ENCODE measurements at regions not wholly inside any gene's neighbourhood (a gene's known extent, or its start where the extent isn't known, plus 50 kb on each side); places are given as distances from the start of the nearest gene placed in this dataset.

DNA sequence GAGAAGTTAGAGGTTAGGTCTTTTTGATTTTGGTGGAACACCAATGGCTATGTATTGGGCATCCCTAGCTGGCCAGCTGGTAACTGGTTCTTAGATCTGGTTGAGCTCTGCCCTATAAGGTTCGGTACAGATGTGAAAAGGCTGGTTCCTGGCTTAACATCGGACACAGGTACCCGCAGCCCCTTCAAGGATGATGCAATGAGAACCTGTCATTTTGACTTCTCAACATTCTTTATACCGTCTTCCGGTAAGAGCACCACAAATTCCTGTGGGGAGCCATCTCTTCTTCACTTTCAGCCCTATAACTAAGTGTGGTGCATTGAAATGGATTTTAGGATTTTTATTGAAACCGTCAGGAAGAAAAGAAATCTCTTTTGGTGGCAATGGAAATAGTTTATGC lies 222.8 kb downstream of the ADAMTS9 start:
- DNase-seq = no peak

DNA sequence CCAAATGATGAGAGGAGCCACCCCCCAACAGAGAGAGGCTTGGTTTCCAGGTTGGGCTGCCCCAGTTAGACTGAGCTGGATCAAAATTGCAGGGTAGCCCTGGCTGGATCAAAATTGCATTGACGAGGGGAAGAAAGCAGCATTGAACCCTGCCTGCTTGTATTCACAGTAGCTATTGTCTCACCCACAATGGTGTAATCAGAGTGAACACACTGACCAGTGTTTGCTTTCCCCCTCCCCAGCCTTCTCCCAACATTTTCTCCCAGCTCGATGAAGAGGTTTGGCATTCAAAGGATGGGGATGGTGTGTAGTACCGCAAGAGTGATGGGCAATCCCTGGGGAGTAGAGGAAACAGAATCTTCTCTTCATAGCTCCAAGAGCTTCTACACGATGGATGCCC lies 223.8 kb downstream of the ADAMTS9 start:
- no peak for DNase-seq

- peak; percentile 97 for DNase-seq
Measured at GRCh38 chr3:64462203-64462602, 225.6 kb downstream of the ADAMTS9 start.

GRCh38 chr3:64460877-64461276 lies 226.9 kb downstream of the ADAMTS9 start:
- peak; percentile 96 for DNase-seq

GRCh38 chr3:64460141-64460730 lies 227.6 kb downstream of the ADAMTS9 start:
- DNase-seq = no peak

DNA sequence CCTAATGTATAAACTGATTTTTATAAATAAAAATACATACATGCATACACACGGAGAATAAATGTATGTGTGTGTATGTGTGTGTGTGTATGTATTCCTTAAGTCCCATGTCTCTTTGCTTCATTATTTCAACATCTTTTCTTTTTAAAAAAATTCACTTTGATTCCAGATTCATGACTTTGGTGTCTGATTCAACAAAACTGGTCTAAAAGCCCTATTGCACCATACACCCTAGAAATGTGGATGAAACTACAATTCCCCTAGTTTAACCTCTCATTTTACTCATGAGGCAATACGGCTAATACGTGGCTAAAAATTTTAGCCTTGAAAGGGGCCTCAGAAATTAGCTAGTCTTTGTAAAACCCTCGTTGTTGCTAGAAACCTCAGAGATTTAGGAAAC lies 228.1 kb downstream of the ADAMTS9 start:
- peak; percentile 79 for DNase-seq

GRCh38 chr3:64457811-64458210 lies 230.0 kb downstream of the ADAMTS9 start:
- DNase-seq = no peak

DNA sequence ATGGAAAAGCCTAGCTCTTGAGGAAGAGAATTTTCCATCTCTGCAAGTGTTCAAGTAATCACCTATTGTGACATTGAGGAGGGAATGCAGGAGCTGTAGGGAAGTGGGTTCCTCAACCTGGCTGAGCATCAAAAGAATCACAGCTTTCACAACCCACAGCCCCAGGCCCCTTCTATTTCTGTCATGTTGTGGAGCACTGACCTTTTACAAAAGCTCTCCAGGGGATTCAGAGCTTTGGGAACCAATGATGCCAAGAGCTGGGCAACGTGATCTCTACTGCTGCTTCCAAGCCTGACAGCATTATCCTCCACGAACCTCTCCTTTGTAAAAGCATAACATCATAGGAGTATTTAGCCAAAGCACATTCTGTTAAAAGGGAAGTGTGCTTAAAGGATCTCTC lies 231.1 kb downstream of the ADAMTS9 start:
- no peak for DNase-seq

DNA sequence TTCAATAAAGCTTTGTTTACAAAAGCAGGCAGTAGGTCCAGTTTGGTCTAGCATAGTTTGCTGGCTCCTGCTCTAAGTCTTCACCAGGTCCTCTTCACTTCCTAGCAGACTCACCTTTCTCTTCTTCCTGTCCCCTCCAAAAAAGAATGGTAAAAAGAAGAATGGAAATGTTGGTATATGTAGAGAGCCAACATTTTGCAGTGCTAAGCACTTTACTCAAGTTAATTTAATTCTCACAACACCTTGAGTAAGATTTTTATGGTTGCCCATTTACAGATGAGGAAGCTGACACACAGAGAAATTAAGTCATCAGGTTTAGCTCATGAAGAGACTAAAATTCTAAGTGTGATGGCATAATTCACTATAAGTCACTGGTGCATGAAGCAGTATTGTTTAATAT lies 230.1 kb upstream of the PRICKLE2 start:
- no peak for DNase-seq

- no peak for DNase-seq
Measured at GRCh38 chr3:64454768-64455167, 229.5 kb upstream of the PRICKLE2 start.

- peak; percentile 85 for DNase-seq
Measured at GRCh38 chr3:64454179-64454578, 228.9 kb upstream of the PRICKLE2 start.

DNA sequence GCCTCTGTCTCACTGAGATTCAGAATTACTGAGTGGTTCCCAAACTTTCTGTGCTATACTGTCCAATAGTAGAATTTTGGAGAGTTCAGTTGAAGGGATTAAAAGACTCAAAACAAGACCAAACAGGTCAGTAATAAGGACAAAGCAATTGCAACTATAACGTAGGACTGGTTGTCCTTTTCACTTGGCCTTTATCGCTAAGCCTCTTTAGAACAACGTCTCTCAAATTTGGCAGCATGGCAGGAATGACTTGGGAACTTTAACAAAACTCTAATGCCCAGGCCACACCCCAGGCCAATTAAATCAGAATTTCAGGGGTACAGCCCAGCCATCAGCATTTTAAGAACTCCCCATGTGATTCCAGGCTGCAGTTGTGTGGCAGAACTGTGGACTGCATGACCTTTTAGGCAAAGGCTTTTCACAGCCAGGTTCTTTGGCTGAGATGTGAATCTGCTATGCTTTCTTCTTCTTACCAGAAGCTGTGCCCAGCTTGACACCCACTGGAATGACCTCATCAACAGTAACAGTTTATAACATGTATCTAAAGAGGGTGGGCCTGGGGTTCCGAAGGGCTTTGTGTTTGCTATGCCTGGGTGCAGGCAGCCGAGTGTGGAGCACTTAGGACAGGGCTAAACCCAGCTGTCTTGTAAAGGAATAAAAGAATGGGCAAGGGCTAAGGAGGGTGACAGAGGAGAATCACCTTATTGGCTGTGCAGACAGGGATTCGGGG lies 226.2 kb upstream of the PRICKLE2 start:
- no peak for DNase-seq

- DNase-seq = no peak
Measured at GRCh38 chr3:64450396-64450956, 225.2 kb upstream of the PRICKLE2 start.

GRCh38 chr3:64449026-64449425 lies 223.8 kb upstream of the PRICKLE2 start:
- DNase-seq = no peak

GRCh38 chr3:64445944-64446300 lies 220.7 kb upstream of the PRICKLE2 start:
- no peak for DNase-seq

GRCh38 chr3:64445109-64445943 lies 220.1 kb upstream of the PRICKLE2 start:
- DNase-seq = no peak

DNA sequence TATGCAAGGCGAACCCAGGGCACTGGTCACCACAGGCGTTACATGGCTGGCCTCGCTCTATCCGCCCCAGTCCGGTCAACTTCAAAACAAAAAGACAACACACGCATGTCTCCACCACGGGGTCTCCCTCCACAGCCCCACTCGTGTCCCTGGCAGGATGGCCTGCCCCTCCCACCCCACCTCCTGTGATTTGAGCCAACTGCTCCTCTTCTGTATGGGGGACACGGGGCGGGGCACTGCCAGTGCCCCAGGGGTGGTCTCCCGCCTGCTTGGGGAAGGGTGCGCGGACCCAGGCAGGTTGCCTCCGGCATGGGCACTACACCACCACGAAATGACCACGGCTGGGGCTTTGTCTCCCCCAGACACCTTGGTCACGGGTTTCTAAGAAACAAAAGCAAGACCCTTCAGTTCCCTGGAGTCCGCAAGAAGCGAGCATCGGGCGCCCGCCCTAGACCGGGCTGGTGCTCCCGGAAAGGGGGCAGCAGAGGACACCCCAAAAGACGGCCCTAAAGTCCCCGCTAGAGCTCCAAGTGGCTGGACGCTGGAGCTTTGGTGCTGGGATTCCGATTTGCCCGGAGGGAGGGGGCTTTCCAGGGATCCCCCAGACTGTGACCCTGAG lies 219.3 kb upstream of the PRICKLE2 start:
- DNase-seq = no peak

DNA sequence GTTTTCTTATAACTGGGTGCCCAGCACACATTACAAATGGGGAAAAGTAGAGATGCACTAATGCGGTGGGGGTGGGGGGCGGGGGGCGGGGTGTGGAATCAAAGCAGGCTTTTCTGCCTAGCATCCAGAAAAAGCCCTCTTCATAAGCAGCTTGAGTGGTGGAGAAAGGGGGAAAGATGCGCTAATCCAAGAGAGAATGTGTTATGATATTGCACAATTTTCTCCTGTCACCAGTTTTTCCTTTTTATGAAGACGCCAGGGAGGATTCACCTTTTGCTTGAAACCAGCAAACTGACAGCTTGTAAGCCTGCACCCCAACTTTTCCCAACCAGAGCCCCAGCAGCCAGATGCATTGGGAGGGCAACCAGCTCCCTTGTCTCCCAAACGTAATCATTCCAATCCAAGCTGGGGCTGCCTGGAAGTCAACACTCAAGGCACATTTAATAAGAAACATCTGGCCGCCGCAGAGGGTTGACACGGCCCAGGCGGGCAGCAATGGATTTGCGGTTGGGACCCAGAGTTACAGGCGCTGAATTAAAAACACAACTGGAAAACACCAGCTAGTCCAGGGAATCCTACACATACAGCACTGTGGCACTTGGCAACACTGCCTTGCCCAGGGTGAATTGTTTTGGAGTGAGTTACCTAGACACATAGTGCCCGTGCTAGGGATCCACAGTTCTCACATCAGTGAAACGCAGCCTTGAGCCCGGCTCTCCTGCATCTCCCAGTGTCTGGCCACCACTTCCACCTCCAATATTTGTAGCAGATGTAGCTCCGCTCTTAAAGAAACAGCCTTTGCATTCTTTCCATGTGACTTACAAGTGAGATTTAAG lies 218.5 kb upstream of the PRICKLE2 start:
- DNase-seq = peak; percentile 88

GRCh38 chr3:64441861-64442260 lies 216.6 kb upstream of the PRICKLE2 start:
- no peak for DNase-seq

DNA sequence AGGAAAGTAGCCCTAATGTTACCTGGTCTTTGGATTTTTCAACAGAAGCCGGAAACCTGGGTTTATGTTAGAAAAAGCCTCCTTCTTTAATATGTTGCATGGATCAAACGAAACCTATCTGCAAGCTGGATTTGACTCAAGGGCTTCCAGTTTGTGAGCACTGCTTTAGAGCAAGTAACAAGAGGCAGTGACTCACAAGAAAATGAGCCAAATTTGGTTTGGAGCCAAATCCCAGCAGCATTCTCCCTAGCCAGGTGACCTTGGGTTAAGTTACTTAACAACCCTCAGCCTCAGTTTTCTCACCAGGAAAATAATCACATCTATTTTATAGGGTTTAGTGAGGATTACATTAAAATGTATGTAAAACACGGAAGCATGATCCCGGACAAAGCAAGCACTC lies 215.2 kb upstream of the PRICKLE2 start:
- peak; percentile 87 for DNase-seq

- DNase-seq = no peak
Measured at GRCh38 chr3:64438812-64439211, 213.5 kb upstream of the PRICKLE2 start.

DNA sequence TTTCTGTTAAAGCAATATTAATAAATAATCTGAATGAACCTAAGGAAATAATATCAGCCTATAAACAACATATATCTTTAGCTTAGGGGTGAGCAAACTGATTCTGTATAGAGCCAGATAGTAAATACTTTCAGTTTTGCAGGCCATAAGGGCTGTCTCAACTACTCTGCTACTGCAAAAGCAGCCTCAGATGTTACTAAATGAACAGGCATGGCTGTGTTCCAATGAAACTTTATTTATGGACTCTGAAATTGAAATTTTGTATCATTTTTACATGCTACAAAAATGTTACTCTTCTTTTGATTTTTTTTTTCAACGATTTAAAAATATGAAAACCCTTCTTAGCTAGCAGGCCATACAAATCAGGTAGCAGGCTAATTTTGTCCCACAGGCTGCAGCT lies 212.8 kb upstream of the PRICKLE2 start:
- no peak for DNase-seq

Measured in fibroblast of skin of right quadriceps (primary cell).